ENCODE measurements at regions not wholly inside any gene's neighbourhood (a gene's known extent, or its start where the extent isn't known, plus 50 kb on each side); places are given as distances from the start of the nearest gene placed in this dataset.

GRCh38 chr20:63114693-63115311 is 101.1 kb downstream of the YTHDF1 start:
- no peak for DNase-seq

DNA sequence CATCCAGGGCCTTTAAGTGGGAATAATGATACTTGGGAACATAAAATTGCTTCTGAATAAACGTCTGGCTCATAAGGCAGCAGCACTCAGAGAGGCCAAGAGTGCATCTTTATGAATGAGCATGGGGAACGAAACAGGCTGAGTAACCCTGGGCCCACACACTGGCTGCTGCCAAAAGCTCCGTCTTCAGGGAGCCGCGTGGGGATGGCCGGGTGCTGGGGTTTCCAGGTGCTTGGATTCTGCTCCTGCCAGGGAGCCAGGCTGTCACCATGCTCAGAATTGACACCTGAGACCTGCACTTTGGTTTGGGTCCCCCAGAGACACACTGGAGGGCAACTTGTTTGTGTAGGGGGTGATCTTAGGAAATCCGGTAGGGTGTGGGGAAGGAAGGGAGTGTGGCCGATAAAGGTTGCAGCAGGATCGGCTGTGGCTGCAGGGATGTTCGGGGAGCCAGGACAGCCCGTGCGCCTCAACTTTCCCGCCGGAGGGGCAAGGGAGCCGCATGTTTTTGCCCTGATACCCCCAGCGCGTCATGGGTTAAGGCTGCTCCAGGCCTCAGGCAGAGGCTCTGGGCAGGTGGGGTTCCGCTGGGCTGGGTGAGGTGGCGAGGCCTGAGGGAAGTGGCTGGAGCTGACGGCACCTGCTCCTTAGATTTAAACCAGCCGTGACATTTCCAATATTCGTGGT is 101.8 kb downstream of the YTHDF1 start:
- no peak for DNase-seq

DNA sequence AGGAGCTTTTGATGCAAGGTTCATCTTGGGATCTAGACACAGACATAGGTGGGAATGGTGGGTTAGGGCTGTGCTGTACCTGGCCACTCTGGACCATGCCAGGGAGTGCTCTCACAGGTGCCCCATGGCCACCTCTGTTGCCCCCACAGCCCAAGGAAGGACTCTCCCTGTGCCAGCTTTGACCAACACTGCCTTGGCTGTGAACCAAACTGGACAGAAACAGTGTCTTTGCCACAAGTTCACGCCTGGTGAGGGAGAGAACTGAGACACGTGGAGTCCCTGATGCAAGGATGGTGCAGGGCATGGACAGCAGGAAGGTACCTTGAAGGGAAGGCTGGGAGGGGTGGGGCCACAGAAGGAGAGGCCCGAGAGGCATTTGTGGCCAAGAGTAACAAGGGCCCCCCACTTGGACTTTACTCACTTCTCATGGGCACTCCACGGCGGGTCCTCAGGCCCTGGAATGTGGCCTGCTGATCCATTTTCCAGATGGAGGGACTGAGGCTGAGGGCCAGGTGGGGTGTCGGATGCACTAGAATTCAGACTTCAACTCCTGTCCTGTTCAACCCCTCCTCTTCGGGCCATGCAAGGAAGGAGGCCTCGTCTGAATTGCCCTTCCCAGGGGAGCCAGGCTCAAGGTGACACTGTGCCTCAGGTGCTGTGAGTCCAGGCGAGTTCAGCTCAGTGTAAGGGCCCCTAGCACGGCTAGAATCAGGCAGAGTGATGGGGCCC is 103.3 kb downstream of the YTHDF1 start:
- no peak for DNase-seq

DNA sequence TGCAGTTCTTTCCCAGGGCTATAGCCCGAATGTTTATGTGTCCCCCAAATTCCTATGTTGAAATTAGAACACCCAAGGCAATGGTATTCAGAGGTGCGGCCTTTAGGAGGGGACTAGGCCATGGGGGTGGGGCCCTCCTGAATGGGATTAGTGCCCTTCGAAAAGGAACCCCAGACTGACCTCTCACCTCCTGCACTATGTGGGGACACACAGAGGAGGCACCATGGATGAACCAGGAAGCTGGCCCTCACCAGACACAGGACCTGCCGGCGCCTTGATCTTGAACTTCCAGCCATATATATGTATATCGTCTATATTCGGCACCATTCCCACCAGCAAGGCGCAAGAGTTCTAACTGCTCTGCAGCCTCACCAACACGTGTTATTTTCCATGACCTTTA is 101.5 kb upstream of the BHLHE23 start:
- no peak for DNase-seq

GRCh38 chr20:63107449-63108200 is 100.9 kb upstream of the BHLHE23 start:
- no peak for DNase-seq

DNA sequence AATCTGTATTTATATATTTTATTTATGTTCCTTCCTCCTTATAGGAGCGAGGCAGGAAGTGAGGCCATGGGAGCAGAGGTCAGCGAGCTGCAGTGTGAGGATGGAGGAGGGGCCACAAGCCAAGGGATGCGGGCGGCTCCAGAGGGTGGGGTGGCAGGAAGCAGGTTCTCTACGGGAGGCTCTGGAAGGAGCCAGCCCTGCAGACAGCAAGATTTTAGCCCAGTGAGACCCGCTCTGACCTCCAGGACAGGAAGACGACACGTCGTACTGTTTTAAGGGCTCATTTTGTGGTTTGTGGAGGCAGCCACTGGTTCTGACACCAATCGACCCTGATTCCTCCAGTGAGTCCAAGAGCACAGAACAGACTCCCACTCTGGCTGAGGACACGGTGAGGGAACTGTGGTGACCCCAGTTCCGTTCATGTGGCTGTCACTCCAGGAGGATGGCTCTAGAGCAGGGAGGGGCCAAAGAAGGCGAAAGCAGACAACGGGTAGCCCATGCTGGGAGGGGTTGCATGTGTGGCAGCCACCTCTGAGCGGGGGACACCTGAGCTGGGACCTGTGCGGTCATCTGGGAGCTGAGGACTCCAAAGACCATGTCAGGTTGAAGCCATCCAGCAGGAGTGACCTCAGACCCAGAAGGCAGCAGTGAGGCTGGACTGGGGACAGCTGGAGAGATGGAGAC is 100.1 kb upstream of the BHLHE23 start:
- DNase-seq = no peak

DNA sequence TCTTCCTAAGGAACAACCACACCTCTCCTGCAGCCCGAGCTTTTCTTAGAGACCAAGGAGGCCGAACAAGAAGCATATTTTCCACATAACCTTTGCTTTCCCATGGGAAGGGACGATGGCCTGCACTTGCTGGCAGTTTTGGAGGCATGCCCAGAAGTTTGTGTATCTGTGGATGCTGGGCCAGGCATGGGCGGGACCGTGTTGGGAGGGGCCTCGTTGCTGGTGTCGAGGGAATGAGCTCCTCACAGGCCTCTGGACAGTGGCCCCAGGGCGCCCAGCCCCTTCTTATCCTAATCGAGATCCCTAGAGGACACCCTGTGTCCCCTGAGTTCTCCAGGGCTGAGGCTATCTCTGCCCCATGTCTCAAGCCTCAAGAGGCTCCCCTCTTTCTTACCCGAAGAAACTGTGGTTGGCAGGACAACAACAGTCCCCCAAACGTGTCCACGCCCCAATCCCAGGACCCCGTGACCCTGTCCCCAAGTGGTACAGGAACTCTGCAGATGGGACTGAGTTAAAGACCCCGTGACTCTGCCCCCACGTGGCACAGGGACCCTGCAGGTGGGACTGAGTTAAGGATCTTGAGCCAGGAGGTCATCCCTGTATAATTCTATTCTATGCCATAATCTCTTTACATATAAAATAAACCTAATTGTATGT is 99.5 kb upstream of the BHLHE23 start:
- DNase-seq = no peak

GRCh38 chr20:63105211-63106107 is 98.7 kb upstream of the BHLHE23 start:
- no peak for DNase-seq

- no peak for DNase-seq
These were observed 97.8 kb upstream of the BHLHE23 start for GRCh38 chr20:63104312-63105181.

DNA sequence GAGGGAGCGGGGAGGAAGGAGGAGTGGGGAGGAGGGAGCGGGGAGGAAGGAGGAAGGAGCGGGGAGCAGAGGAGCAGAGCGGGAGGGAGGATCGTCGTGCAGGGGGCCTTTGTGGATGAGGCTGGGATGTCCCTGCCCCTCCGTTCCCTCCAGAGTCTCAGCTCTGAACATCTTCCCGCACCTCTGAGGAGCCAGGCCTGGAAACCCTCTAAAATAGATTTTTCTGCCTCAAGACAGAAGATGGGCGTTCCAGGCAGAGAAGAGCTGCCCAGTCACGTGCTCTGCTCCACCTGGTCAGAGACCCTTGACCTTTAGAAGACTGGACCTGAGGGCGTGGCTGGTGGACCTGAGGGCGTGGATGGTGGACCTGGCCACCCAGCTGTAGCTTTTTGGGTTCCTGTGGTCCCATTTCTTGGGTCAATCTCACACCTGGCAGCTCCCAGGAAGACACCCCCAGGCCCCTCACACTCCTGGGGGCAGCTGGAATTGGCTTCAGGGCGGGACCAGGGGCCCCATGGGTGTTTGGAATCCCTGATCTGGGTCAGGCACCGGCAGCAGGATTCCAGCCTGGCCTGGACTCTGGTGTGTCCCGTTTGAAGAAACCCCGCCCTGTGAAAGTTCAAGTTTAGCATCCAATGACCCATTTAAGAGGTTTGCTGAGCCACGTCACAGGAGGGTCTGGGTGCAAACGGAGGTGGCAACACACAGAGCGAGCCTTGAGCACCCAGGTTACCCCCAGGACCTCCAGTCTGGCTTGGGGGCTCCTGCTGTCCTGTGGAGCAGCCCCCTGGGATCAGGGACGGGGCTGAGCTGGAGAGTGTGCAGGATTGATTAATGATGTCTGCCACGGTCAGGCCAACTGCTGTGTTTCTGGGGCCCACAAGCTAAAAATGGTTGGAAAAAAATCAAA is 96.9 kb upstream of the BHLHE23 start:
- no peak for DNase-seq

DNA sequence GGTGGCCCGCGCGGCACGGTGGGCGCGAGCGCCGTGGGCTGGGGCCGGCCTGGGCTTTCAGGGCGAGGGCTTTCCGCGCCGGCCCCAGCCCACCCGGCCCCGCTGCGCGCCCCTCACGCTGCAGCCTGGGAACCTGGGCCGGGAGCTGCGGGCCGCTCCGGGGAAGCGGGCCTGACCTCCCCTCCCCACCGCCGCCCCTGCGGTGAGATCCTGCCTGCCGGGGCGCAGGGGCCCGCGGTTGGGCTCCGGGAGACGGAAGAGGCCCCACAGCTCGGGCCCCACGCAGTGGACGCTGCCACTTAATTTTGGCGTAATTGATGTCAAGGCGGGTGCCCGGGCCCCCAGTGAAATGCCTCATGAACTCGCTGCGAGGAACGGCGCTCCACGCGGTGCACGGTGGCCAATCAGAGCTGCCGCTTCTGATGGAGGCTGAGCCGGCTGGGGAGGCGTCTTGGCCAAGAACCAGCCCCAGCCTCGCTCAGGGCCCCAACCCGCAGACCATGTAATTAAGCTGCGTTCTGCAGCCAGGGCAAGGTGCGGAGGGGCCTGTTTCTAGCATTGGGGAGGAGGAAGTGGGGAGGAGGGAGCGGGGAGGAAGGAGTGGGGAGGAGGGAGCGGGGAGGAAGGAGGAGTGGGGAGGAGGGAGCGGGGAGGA is 96.1 kb upstream of the BHLHE23 start:
- peak; percentile 85 for DNase-seq

DNA sequence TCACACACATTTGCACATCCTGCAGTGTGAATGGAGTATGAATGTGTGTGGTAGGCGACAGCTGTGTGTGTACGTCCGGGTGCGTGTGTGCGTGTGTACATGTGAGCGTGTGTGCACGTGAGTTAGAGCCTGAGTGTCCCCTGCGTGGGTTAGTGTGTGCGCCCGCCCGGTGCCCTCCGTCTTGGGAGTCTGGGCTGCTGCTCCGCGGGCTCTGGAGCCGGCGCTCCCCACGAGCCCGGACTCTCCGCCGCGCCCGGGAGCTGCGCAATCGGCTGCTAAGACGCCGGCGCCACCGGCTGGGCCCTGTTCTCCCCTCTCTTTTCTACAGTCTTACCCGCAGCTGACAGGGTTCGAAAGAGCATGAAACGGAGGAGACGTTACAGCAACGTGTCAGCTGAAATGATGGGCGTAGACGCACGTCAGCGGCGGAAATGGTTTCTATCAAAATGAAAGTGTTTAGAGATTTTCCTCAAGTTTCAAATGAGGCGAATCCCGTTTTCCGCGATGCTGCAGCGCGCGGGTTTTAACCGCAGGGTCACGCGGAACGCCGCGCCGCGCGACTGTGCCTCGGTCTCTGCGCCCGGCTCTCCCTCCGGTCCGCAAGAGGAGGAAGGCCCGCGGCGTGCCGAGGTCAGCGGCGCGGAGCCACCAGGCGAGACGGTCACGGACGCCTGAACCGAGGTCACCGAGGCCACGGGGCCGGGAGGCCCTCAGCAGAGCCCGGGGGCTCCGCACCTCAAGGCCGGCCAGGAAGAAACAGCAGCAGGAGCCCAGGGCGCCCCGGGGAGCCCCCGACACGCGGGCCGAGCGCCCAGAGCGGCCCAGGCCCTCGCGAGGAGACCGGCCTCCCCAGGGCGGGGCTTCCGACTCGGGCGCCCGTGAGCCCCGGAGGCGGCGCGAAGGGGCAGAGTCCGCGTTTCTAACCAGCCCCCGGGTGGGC is 95.3 kb upstream of the BHLHE23 start:
- peak; percentile 87 for DNase-seq

GRCh38 chr20:63100926-63101699 is 94.3 kb upstream of the BHLHE23 start:
- DNase-seq = no peak

GRCh38 chr20:63100174-63100925 is 93.6 kb upstream of the BHLHE23 start:
- DNase-seq = no peak

DNA sequence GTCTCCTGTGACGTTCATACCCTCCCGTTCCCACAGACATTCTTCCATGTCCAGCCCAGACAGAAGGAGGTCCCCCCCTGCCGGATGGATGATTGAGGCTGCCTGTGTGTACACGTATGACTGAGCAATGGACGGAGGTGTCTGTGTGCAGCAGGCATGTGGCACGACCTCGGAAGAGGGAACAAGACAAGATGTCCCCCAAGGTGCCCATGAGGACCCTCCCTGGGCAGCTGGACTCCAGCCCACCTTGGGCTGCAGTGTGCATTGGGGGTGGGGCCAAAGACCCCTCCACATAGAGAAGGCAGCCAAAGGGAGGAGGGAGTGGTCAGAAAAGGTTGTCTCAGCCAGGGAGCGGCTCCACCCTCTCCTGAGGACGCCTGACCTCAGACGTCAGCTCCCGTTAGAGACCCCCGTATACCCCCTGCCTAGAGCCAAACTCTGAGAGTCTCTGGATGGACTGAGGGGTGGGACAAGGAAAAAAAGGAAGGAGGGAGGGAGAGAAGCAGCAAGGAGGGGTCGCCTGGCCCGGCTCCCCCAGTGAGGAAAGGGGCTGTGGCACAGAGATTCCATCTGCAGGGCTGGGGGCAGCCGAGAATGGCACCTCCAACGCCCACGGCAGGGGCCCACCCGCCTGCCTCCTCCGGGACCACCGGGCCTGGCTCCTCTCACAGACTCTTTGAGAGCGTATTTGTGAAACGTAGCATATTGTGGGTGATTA is 92.9 kb upstream of the BHLHE23 start:
- DNase-seq = peak; percentile 41

All from activated CD8-positive, alpha-beta memory T cell treated with anti-CD3 and anti-CD28 coated beads for 24 hours (primary cell).